PC-3 (cell line): ENCODE measurements at regions not wholly inside any gene's neighbourhood (a gene's known extent, or its start where the extent isn't known, plus 50 kb on each side); places are given as distances from the start of the nearest gene placed in this dataset.
"Not testable (repeated sequence)": the region's sequence is repeated elsewhere in the genome, so short reads cannot be mapped to it uniquely, and the experiment has no call there.

Experiments used
- EZH2phosphoT487 ChIP-seq: fragments of 300-600 bp; sonication (generic); IDR thresholded peaks from 2 replicates; pipeline ENCODE4 v1.6.1; 2018; ENCODE audit warnings: mild to moderate bottlenecking, antibody characterized with exemption, low read length, borderline replicate concordance
- TF ChIP-seq, protein P1 (sequence below): fragments of 300-600 bp; sonication (generic); conservative IDR thresholded peaks from 2 replicates; pipeline ENCODE4 v1.5.1; 2017; ENCODE audit warnings: antibody characterized with exemption, low read depth, mild to moderate bottlenecking, low read length

DNA sequence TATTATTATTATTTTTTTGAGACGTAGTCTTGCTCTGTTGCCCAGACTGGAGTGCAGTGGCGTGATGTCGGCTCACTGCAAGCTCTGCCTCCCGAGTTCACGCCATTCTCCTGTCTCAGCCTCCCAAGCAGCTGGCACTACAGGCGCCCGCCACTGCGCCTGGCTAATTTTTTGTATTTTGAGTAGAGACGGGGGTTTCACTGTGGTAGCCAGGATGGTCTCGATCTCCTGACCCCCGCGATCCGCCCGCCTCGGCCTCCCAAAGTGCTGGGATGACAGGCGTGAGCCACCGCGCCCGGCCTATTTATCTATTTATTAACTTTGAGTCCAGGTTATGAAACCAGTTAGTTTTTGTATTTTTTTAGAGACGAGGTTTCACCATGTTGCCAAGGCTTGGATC is 3901.0 kb upstream of the OR11H1 start:
- TF ChIP-seq, protein P1, sequence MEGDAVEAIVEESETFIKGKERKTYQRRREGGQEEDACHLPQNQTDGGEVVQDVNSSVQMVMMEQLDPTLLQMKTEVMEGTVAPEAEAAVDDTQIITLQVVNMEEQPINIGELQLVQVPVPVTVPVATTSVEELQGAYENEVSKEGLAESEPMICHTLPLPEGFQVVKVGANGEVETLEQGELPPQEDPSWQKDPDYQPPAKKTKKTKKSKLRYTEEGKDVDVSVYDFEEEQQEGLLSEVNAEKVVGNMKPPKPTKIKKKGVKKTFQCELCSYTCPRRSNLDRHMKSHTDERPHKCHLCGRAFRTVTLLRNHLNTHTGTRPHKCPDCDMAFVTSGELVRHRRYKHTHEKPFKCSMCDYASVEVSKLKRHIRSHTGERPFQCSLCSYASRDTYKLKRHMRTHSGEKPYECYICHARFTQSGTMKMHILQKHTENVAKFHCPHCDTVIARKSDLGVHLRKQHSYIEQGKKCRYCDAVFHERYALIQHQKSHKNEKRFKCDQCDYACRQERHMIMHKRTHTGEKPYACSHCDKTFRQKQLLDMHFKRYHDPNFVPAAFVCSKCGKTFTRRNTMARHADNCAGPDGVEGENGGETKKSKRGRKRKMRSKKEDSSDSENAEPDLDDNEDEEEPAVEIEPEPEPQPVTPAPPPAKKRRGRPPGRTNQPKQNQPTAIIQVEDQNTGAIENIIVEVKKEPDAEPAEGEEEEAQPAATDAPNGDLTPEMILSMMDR = not testable (repeated sequence)
- TF ChIP-seq EZH2phosphoT487 = not testable (repeated sequence)
